ENCODE measurements at regions not wholly inside any gene's neighbourhood (a gene's known extent, or its start where the extent isn't known, plus 50 kb on each side); places are given as distances from the start of the nearest gene placed in this dataset.

DNA sequence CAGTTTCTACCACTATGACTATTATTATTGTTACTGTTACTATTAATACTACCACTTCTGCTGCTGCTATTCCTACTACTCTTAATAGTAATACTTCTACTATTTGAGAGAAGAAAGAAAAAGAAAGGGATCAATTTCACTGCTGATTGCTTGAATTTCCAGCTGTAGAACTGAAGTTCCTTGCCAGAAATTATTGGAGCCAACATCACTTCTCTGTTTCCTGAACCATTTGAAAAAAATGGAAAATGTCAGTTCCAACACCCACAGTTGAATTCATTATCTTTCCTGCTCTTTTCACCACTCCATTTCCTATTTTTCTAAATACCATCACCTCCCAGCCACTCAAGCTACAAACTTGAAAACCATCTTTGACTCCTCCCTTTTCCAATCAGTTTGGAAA is 54.1 kb upstream of the PIK3C2G start:
- H3K27ac ChIP-seq (ENCODE audit: low read depth in 1 of 2, low read length in 2 of 2), result no peak overlapping the region
- H3K4me3 ChIP-seq (replicated peaks in 1 of 3; ENCODE audit: low read depth in 2 of 3, low read length in 3 of 3), result no peak overlapping the region
- no peak overlapping the region for H3K4me2 ChIP-seq (replicated peaks; ENCODE audit: extremely low read depth, low read length, poor library complexity, severe bottlenecking)
- TF ChIP-seq, protein P1, sequence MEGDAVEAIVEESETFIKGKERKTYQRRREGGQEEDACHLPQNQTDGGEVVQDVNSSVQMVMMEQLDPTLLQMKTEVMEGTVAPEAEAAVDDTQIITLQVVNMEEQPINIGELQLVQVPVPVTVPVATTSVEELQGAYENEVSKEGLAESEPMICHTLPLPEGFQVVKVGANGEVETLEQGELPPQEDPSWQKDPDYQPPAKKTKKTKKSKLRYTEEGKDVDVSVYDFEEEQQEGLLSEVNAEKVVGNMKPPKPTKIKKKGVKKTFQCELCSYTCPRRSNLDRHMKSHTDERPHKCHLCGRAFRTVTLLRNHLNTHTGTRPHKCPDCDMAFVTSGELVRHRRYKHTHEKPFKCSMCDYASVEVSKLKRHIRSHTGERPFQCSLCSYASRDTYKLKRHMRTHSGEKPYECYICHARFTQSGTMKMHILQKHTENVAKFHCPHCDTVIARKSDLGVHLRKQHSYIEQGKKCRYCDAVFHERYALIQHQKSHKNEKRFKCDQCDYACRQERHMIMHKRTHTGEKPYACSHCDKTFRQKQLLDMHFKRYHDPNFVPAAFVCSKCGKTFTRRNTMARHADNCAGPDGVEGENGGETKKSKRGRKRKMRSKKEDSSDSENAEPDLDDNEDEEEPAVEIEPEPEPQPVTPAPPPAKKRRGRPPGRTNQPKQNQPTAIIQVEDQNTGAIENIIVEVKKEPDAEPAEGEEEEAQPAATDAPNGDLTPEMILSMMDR (IDR thresholded peaks at IDR 0.05), result no peak
- H4K20me1 ChIP-seq (ENCODE audit: insufficient read depth, low read length), result no peaks in the 10 kb centered on the region
- Mint-ChIP-seq H3K9me3 (peaks cover 0 to 8% (median 4%) of the 10 kb centered on the region in 7 donors), H3K4me3 (no peak overlapping the region), H3K27me3 (ENCODE audit: low read depth in 3 of 3) (peaks cover 0 to 2% (median 0%) of the 10 kb centered on the region in 3 donors), H3K27ac (no peak overlapping the region), H3K4me1 (no peaks in the 10 kb centered on the region), H3K36me3 (no peaks in the 10 kb centered on the region)
- H3K9me3 ChIP-seq (replicated peaks in 1 of 2; ENCODE audit: control insufficient read depth in 1 of 2, insufficient read depth in 1 of 2, low read length in 2 of 2), result no peaks in the 10 kb centered on the region
- H3K27me3 ChIP-seq (ENCODE audit: control insufficient read depth in 2 of 2, insufficient read depth in 2 of 2, low read length in 2 of 2), result no peaks in the 10 kb centered on the region
- H3K9ac ChIP-seq (ENCODE audit: insufficient read depth, low read length, poor library complexity, severe bottlenecking), result no peak overlapping the region
- H3K36me3 ChIP-seq (replicated peaks in 1 of 2; ENCODE audit: control insufficient read depth in 1 of 2, insufficient read depth in 2 of 2, low read length in 2 of 2), result no peaks in the 10 kb centered on the region
- intact Hi-C loops (cut with micrococcal nuclease), result no loop called here
- H3K79me2 ChIP-seq (ENCODE audit: insufficient read depth, low read length), result no peaks in the 10 kb centered on the region
- H3K4me1 ChIP-seq (ENCODE audit: control insufficient read depth in 1 of 2, insufficient read depth in 2 of 2, low read length in 2 of 2), result no peaks in the 10 kb centered on the region
- no peak for DNase-seq
- H2AFZ ChIP-seq (ENCODE audit: insufficient read depth, low read depth, low read length, poor library complexity, severe bottlenecking), result no peak overlapping the region

DNA sequence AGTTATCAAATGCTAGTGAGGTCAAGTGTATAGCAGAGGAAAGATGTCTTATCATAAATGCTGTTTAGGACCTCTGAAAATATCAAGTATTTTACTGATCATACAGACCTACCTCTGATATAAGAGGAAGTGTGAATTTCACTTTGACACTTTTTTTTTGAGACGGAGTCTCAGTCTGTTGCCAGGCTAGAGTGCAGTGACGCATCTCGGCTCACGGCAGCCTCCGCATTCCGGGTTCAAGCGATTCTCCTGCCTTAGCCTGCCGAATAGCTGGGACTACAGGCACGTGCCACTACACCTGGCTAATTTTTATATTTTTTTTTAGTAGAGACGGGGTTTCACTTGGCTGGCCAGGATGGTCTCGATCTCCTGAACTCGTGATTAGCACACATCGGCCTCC is 55.1 kb upstream of the PIK3C2G start:
- H3K36me3 Mint-ChIP-seq, result no peaks in the 10 kb centered on the region
- Histone ChIP-seq H3K27ac (ENCODE audit: low read depth in 1 of 2, low read length in 2 of 2) (no peak overlapping the region), H3K9ac (ENCODE audit: insufficient read depth, low read length, poor library complexity, severe bottlenecking) (no peak overlapping the region), H3K36me3 (replicated peaks in 1 of 2; ENCODE audit: control insufficient read depth in 1 of 2, insufficient read depth in 2 of 2, low read length in 2 of 2) (no peaks in the 10 kb centered on the region), H3K27me3 (ENCODE audit: control insufficient read depth in 2 of 2, insufficient read depth in 2 of 2, low read length in 2 of 2) (no peaks in the 10 kb centered on the region), H3K4me1 (ENCODE audit: control insufficient read depth in 1 of 2, insufficient read depth in 2 of 2, low read length in 2 of 2) (no peaks in the 10 kb centered on the region), H3K79me2 (ENCODE audit: insufficient read depth, low read length) (no peaks in the 10 kb centered on the region), H3K4me2 (replicated peaks; ENCODE audit: extremely low read depth, low read length, poor library complexity, severe bottlenecking) (no peak overlapping the region), H2AFZ (ENCODE audit: insufficient read depth, low read depth, low read length, poor library complexity, severe bottlenecking) (no peak overlapping the region), H4K20me1 (ENCODE audit: insufficient read depth, low read length) (no peaks in the 10 kb centered on the region), H3K9me3 (replicated peaks in 1 of 2; ENCODE audit: control insufficient read depth in 1 of 2, insufficient read depth in 1 of 2, low read length in 2 of 2) (no peaks in the 10 kb centered on the region), H3K4me3 (replicated peaks in 1 of 3; ENCODE audit: low read depth in 2 of 3, low read length in 3 of 3) (no peak overlapping the region)
- intact Hi-C loops (cut with micrococcal nuclease), result no loop called here
- H3K4me3 Mint-ChIP-seq, result no peak overlapping the region
- H3K27me3 Mint-ChIP-seq (ENCODE audit: low read depth in 3 of 3), result peaks cover 0 to 2% (median 0%) of the 10 kb centered on the region in 3 donors
- DNase-seq, result no peak
- 94% methylated on average over 13 of the region's 13 CpGs for WGBS (ENCODE audit: insufficient coverage)
- no peaks in the 10 kb centered on the region for H3K4me1 Mint-ChIP-seq
- peaks cover 0 to 6% (median 4%) of the 10 kb centered on the region in 7 donors for H3K9me3 Mint-ChIP-seq
- H3K27ac Mint-ChIP-seq, result no peak overlapping the region
- TF ChIP-seq, protein P1 (IDR thresholded peaks at IDR 0.05), result no peak
